Activated B cell treated with CpG ODN at 0.5 μM for 24 hours (primary cell): ENCODE measurements at regions not wholly inside any gene's neighbourhood (a gene's known extent, or its start where the extent isn't known, plus 50 kb on each side); places are given as distances from the start of the nearest gene placed in this dataset.

Experiments
- ATAC-seq: fragments of 200-7000 bp; cut with Tn5 transposase; one replicate; pipeline ENCODE4 v1.10.0; 2021; ENCODE audit warnings: low read depth, mild to moderate bottlenecking, moderate library complexity
- CTCF ChIA-PET: fragments of 350-600 bp; sonication (Branson Sonifier 250); formaldehyde crosslinking; loops from one replicate; lab custom pipeline; 2021; ENCODE audit warnings: antibody characterized with exemption; lab: Charles Lee
- POLR2A ChIA-PET: fragments of 350-600 bp; sonication (Branson Sonifier 250); formaldehyde crosslinking; loops from one replicate; lab custom pipeline; 2021; ENCODE audit warnings: antibody characterized with exemption; lab: Charles Lee
- DNase-seq: peaks from one replicate; pipeline ENCODE4 v3.0.0; 2022
- H3K27ac Mint-ChIP-seq: one replicate; pipeline ENCODE4 v1.8.0; 2020; ENCODE audit warnings: mixed read lengths
- H3K27me3 Mint-ChIP-seq: one replicate; pipeline ENCODE4 v1.8.0; 2021; ENCODE audit warnings: mixed read lengths
- H3K36me3 Mint-ChIP-seq: one replicate; pipeline ENCODE4 v1.8.0; 2021; ENCODE audit warnings: low read depth, mixed read lengths
- H3K4me1 Mint-ChIP-seq: one replicate; pipeline ENCODE4 v1.8.0; 2021; ENCODE audit warnings: mixed read lengths
- H3K4me3 Mint-ChIP-seq: one replicate; pipeline ENCODE4 v1.8.0; 2020; ENCODE audit warnings: mild to moderate bottlenecking, mixed read lengths
- H3K9me3 Mint-ChIP-seq: one replicate; pipeline ENCODE4 v1.8.0; 2020; ENCODE audit warnings: mixed read lengths
- intact Hi-C: fragments of 100-400 bp; cut with micrococcal nuclease; formaldehyde crosslinking; loops from one replicate; pipeline ENCODE4 v1.15.1; 2024
- TF ChIP-seq, protein P1 (sequence below): fragments of 200-600 bp; IDR thresholded peaks from one replicate; pipeline ENCODE4 v1.8.0; 2022; ENCODE audit warnings: antibody characterized with exemption, mild to moderate bottlenecking

DNA sequence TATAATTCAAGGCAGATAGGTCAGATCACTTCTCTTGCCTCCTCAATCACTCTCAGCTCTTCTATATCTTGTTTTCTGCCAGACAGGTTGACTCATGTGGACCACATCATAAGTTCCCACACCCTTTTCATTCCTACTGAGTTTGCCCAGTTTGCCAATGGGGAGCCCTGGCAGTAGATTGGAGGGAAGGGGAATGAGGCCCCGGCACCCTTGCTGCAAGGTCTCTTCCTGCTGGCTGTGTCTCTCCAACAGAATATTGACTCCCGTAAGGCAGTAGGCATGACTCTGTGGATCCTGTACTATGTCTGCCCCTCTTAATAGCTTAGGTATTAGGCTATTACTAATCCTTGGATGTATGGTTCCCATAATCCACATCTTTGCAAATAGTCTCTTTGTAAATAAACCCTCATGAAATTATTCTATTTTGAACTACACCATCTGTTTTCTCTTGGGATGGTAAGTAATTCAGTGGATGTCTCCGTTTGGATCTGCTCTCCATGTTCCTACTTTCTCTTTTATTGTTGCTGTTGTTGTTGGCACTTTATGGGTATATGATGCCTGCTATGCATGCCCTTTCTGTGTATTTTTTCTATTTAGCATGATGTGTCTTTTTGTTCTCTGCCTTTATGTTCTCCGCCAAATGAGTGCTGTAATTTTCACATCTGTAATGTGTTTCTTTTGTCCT, 65.5 kb upstream of the DCBLD2 start:
- ChIA-PET POLR2A (no interaction called here), CTCF (no interaction called here)
- intact Hi-C loops, result no loop called here
- ATAC-seq (no peak), DNase-seq (no peak)
- Mint-ChIP-seq H3K9me3 (no peaks in the 10 kb centered on the region), H3K36me3 (no peaks in the 10 kb centered on the region), H3K27ac (no peak overlapping the region), H3K4me1 (no peaks in the 10 kb centered on the region), H3K27me3 (no peaks in the 10 kb centered on the region), H3K4me3 (no peak overlapping the region)
- TF ChIP-seq, protein P1, sequence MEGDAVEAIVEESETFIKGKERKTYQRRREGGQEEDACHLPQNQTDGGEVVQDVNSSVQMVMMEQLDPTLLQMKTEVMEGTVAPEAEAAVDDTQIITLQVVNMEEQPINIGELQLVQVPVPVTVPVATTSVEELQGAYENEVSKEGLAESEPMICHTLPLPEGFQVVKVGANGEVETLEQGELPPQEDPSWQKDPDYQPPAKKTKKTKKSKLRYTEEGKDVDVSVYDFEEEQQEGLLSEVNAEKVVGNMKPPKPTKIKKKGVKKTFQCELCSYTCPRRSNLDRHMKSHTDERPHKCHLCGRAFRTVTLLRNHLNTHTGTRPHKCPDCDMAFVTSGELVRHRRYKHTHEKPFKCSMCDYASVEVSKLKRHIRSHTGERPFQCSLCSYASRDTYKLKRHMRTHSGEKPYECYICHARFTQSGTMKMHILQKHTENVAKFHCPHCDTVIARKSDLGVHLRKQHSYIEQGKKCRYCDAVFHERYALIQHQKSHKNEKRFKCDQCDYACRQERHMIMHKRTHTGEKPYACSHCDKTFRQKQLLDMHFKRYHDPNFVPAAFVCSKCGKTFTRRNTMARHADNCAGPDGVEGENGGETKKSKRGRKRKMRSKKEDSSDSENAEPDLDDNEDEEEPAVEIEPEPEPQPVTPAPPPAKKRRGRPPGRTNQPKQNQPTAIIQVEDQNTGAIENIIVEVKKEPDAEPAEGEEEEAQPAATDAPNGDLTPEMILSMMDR, result no peak

DNA sequence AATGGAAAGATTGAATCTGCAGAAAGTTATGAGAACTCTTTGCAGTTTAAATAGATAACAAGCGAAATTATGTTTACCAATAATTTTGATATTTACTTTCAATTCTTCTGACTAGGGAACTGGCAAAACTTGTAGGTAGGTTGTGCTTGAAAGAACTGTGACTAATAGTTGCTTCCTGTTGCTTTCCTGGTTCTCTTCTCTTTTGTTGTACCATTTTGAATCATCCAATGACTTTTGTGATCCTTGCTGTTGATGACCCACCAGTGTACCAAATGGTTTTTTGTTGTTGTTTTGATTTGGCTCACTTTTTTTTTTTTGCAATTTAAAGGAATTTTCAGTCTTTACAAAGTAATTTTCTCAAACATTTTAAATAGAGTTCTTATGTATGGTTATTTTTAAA, 64.9 kb upstream of the DCBLD2 start:
- ATAC-seq, result no peak
- Mint-ChIP-seq H3K27ac (no peak overlapping the region), H3K27me3 (no peaks in the 10 kb centered on the region), H3K9me3 (no peaks in the 10 kb centered on the region), H3K36me3 (no peaks in the 10 kb centered on the region), H3K4me1 (no peaks in the 10 kb centered on the region), H3K4me3 (no peak overlapping the region)
- intact Hi-C loops, result no loop called here
- DNase-seq, result no peak
- ChIA-PET POLR2A (no interaction called here), CTCF (no interaction called here)
- TF ChIP-seq, protein P1, result no peak

DNA sequence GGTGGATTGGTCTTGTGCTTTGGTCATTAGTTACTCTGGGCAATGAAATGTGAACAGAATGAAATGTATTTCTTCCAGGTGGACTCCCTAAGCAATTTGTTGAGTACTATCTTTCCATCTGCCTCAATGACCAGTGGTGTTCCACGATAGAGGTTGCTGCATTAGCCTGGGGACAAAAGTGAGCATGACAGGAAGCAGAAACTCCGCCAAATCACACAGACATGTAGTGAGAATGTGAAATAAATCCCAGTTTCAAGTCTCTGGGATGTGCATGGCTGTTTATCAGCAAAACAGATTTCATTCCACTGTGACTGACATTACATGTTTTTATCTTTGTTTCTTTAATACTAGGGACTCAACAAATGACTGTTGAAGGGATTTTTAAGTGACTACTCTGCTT, 63.3 kb upstream of the DCBLD2 start:
- ChIA-PET POLR2A (no interaction called here), CTCF (no interaction called here)
- no peaks in the 10 kb centered on the region for H3K9me3 Mint-ChIP-seq

DNA sequence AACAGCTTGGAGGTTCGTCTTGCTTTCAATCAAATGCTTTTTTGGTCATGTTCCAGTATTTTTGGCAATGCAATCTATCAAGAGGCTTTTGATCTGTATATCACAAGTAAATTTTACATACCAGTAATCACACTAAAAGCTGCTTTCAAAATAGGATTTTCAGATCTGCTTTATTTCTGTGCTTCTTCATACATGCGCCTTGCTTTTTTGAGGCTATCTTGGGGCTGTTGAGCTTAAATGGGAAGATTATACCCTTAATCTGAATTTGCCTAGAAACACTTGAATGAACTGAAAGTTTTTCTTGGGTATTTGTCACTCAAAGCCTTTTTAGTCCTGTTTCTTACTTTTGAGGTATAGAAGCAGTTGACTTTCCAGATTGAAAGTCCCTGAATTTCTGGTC, 62.1 kb upstream of the DCBLD2 start:
- H3K9me3 Mint-ChIP-seq, result no peaks in the 10 kb centered on the region
- TF ChIP-seq, protein P1, result no peak
- CTCF ChIA-PET, result no interaction called here
- no peaks in the 10 kb centered on the region for H3K27me3 Mint-ChIP-seq
- H3K4me3 Mint-ChIP-seq, result no peak overlapping the region
- POLR2A ChIA-PET, result no interaction called here
- H3K27ac Mint-ChIP-seq, result no peak overlapping the region
- no peaks in the 10 kb centered on the region for H3K4me1 Mint-ChIP-seq
- ATAC-seq (no peak), DNase-seq (no peak)
- no peaks in the 10 kb centered on the region for H3K36me3 Mint-ChIP-seq
- intact Hi-C loops, result no loop called here

More for the DNA sequence above, 63.3 kb upstream of the DCBLD2 start:
- DNase-seq (no peak), ATAC-seq (no peak)
- intact Hi-C loops, result no loop called here
- H3K27me3 Mint-ChIP-seq, result no peaks in the 10 kb centered on the region
- no peaks in the 10 kb centered on the region for H3K36me3 Mint-ChIP-seq
- no peak overlapping the region for H3K27ac Mint-ChIP-seq
- no peak overlapping the region for H3K4me3 Mint-ChIP-seq
- H3K4me1 Mint-ChIP-seq, result no peaks in the 10 kb centered on the region
- TF ChIP-seq, protein P1, result no peak

DNA sequence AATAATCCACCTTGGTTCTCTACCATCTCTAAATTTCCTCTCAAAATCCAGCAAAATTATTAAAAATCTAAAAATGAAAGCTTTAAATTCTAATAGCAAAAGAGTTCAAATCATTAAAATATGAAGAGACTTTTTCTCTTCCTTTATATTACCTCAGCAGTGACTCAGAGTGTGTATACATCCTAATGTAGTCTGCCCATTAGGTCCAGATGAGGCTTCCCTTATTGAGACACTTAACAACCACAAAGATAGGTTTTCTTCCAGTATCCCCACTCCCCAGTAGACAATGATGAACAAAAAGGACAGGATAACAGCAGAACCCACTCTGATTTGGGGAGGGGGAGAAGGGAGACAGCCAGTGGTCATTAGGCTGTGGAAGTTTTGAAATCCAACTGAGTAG, 61.5 kb upstream of the DCBLD2 start:
- intact Hi-C loops, result no loop called here
- TF ChIP-seq, protein P1, result no peak
- Mint-ChIP-seq H3K27ac (no peak overlapping the region), H3K4me1 (no peaks in the 10 kb centered on the region), H3K9me3 (no peaks in the 10 kb centered on the region), H3K4me3 (no peak overlapping the region), H3K36me3 (no peaks in the 10 kb centered on the region), H3K27me3 (no peaks in the 10 kb centered on the region)
- CTCF ChIA-PET, result no interaction called here
- no peak for ATAC-seq
- no peak for DNase-seq
- POLR2A ChIA-PET, result no interaction called here
